ENCODE measurements at regions not wholly inside any gene's neighbourhood (a gene's known extent, or its start where the extent isn't known, plus 50 kb on each side); places are given as distances from the start of the nearest gene placed in this dataset.

GRCh38 chr6:88538130-88538706 lies 372.1 kb upstream of the CNR1 start:
- TF ChIP-seq EZH2phosphoT487 (IDR thresholded peaks at IDR 0.05) (no peak), EZH2 (IDR thresholded peaks at IDR 0.05) (no peak), CTCF (IDR thresholded peaks at IDR 0.05) (no peak)

Measured in neural progenitor cell (in vitro differentiated cells).